ENCODE measurements at regions not wholly inside any gene's neighbourhood (a gene's known extent, or its start where the extent isn't known, plus 50 kb on each side); places are given as distances from the start of the nearest gene placed in this dataset.

DNA sequence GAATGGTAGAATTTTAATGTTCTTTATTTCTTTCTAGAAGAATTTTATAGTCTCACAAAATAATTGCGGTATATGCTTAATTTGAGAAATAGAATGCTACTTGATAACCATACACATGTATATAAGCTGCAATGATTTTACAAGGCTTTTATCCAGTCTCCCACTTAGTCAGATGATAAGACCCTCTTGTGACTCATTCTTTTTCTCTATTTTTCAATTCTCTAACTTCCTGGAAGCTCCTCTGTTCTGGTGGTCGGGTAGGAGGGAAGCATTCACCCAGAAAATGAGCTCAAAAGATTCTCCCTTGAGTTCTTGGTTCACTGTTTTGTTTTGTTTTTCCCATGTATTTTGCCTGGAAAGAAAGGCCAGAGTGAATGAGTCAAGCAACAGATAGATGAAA, 546.6 kb downstream of the INHBA start:
- ChIA-PET POLR2A (no interaction called here), CTCF (interaction anchor here (0.6 kb wide), 1 partner anchor 570 kb away, joined by 3 read pairs; no protein-coding TSS in a partner anchor)
- H3K36me3 Mint-ChIP-seq (ENCODE audit: insufficient read depth, unreplicated experiment), result no peaks in the 10 kb centered on the region
- no peaks in the 10 kb centered on the region for H3K4me1 Mint-ChIP-seq (ENCODE audit: insufficient read depth, unreplicated experiment)
- no TSS peak for BruUV-seq (replicated peaks)
- no peak for DNase-seq (ENCODE audit: unreplicated experiment)
- H3K27me3 Mint-ChIP-seq (ENCODE audit: insufficient read depth, unreplicated experiment), result no peaks in the 10 kb centered on the region
- H3K4me3 Mint-ChIP-seq (ENCODE audit: unreplicated experiment), result no peak overlapping the region
- intact Hi-C loops (cut with micrococcal nuclease), result no loop called here
- peaks cover 7% of the 10 kb centered on the region for H3K9me3 Mint-ChIP-seq (ENCODE audit: unreplicated experiment)
- H3K27ac Mint-ChIP-seq (ENCODE audit: low read depth, unreplicated experiment), result no peak overlapping the region
- no peak for TF ChIP-seq CTCF (IDR thresholded peaks at IDR 0.05; ENCODE audit: unreplicated experiment)

DNA sequence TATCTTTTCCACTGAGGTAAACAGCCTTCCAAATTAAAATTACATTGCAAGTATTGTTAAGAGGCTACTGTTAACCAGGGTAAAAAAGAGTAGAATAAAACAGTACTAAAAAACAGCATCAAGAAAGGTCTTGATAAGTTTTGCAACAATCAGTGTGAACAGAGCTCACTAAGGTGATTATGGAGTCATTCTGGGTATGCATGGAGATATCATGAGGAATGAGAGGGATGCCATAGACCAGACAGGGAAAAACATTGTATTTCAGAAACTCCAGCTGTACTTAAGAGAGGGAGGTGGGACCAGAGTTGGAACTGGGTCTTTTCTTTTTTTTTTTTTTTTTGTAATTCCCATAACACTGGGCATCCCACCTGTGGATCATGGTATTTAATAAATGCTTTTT, 549.6 kb downstream of the INHBA start:
- intact Hi-C loops (cut with micrococcal nuclease), result no loop called here
- no peak overlapping the region for H3K4me3 Mint-ChIP-seq (ENCODE audit: unreplicated experiment)
- H3K36me3 Mint-ChIP-seq (ENCODE audit: insufficient read depth, unreplicated experiment), result no peaks in the 10 kb centered on the region
- DNase-seq (ENCODE audit: unreplicated experiment), result no peak
- H3K27ac Mint-ChIP-seq (ENCODE audit: low read depth, unreplicated experiment), result no peak overlapping the region
- CTCF ChIA-PET, result no interaction called here
- POLR2A ChIA-PET, result interaction anchor here (0.7 kb wide), 1 partner anchor 324 kb away, joined by 3 read pairs; no protein-coding TSS in a partner anchor
- no peaks in the 10 kb centered on the region for H3K27me3 Mint-ChIP-seq (ENCODE audit: insufficient read depth, unreplicated experiment)
- H3K4me1 Mint-ChIP-seq (ENCODE audit: insufficient read depth, unreplicated experiment), result peaks cover 11% of the 10 kb centered on the region
- no TSS peak for BruUV-seq (replicated peaks)
- H3K9me3 Mint-ChIP-seq (ENCODE audit: unreplicated experiment), result peaks cover 2% of the 10 kb centered on the region
- TF ChIP-seq CTCF (IDR thresholded peaks at IDR 0.05; ENCODE audit: unreplicated experiment), result no peak

DNA sequence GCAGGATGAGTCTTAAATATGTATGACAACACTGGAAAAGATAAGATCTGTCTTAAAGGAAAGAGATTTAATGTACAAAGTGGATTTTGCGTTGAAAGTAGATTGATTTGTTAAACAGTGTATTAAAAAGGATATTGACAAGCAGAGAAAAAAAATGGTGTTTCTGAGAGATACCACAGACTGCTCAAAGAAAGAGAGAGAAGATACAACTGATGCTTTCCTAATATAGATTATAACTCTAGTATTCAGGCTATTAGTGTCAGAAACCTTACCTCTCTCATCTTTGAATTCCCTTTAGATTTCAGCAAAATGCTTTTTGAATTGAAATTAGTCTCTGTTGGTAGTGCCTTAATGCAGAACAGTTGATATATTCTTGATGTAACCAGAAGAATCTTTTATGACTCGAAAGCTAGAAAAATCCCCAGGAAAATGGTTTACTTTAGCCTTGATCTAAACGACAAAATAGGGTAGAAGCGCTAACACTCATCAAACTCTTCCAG, 550.7 kb downstream of the INHBA start:
- Mint-ChIP-seq H3K27me3 (ENCODE audit: insufficient read depth, unreplicated experiment) (no peaks in the 10 kb centered on the region), H3K27ac (ENCODE audit: low read depth, unreplicated experiment) (peak overlapping the region; percentile 46), H3K36me3 (ENCODE audit: insufficient read depth, unreplicated experiment) (no peaks in the 10 kb centered on the region), H3K4me1 (ENCODE audit: insufficient read depth, unreplicated experiment) (peaks cover 19% of the 10 kb centered on the region), H3K4me3 (ENCODE audit: unreplicated experiment) (no peak overlapping the region), H3K9me3 (ENCODE audit: unreplicated experiment) (no peaks in the 10 kb centered on the region)
- DNase-seq (ENCODE audit: unreplicated experiment), result no peak
- ChIA-PET POLR2A (interaction anchor here (0.7 kb wide), 2 partner anchors 34 to 325 kb away, joined by 3 to 4 read pairs; no protein-coding TSS in a partner anchor), CTCF (interaction anchor here (1.3 kb wide), 1 partner anchor 544 kb away, joined by 3 read pairs; no protein-coding TSS in a partner anchor)
- BruUV-seq (replicated peaks), result no TSS peak
- intact Hi-C loops (cut with micrococcal nuclease), result no loop called here
- TF ChIP-seq CTCF (IDR thresholded peaks at IDR 0.05; ENCODE audit: unreplicated experiment), result no peak

GRCh38 chr7:41149576-41149975, 553.3 kb downstream of the INHBA start:
- BruUV-seq (replicated peaks), result no TSS peak
- CTCF ChIA-PET, result interaction anchor here (1.0 kb wide), 1 partner anchor 16 kb away, joined by 3 read pairs; no protein-coding TSS in a partner anchor

More at GRCh38 chr7:41149576-41149975, 553.3 kb downstream of the INHBA start:
- Mint-ChIP-seq H3K4me1 (ENCODE audit: insufficient read depth, unreplicated experiment) (peaks cover 35% of the 10 kb centered on the region), H3K9me3 (ENCODE audit: unreplicated experiment) (no peaks in the 10 kb centered on the region), H3K27ac (ENCODE audit: low read depth, unreplicated experiment) (peak overlapping the region; percentile 99), H3K4me3 (ENCODE audit: unreplicated experiment) (no peak overlapping the region), H3K27me3 (ENCODE audit: insufficient read depth, unreplicated experiment) (no peaks in the 10 kb centered on the region), H3K36me3 (ENCODE audit: insufficient read depth, unreplicated experiment) (no peaks in the 10 kb centered on the region)
- DNase-seq (ENCODE audit: unreplicated experiment), result no peak
- POLR2A ChIA-PET, result interaction anchor here (0.6 to 2.6 kb wide), 3 partner anchors 42 to 619 kb away, joined by 3 to 10 read pairs (median 4); no protein-coding TSS in a partner anchor
- intact Hi-C loops (cut with micrococcal nuclease), result loop anchor here (2.0 to 10.0 kb wide), 5 partner anchors 73 to 547 kb away; no protein-coding TSS in a partner anchor
- TF ChIP-seq CTCF (IDR thresholded peaks at IDR 0.05; ENCODE audit: unreplicated experiment), result no peak

Data from MCF 10A (cell line).